ENCODE measurements at regions not wholly inside any gene's neighbourhood (a gene's known extent, or its start where the extent isn't known, plus 50 kb on each side); places are given as distances from the start of the nearest gene placed in this dataset.

- DNase-seq (ENCODE audit: low spot score): no peak
- Mint-ChIP-seq H3K27me3 (ENCODE audit: unreplicated experiment) (no peaks in the 10 kb centered on the region), H3K4me1 (ENCODE audit: unreplicated experiment) (peaks cover 15% of the 10 kb centered on the region), H3K27ac (ENCODE audit: unreplicated experiment) (no peak overlapping the region), H3K4me3 (ENCODE audit: unreplicated experiment) (no peak overlapping the region), H3K9me3 (ENCODE audit: unreplicated experiment) (no peaks in the 10 kb centered on the region), H3K36me3 (ENCODE audit: low read depth, unreplicated experiment) (no peaks in the 10 kb centered on the region)
- no peak for TF ChIP-seq CTCF (IDR thresholded peaks at IDR 0.05; ENCODE audit: unreplicated experiment)
Measured at GRCh38 chr3:151553888-151554287, 93.0 kb upstream of the IGSF10 start.

- peaks cover 15% of the 10 kb centered on the region for H3K4me1 Mint-ChIP-seq (ENCODE audit: unreplicated experiment)
- no peak overlapping the region for H3K4me3 Mint-ChIP-seq (ENCODE audit: unreplicated experiment)
- no peaks in the 10 kb centered on the region for H3K9me3 Mint-ChIP-seq (ENCODE audit: unreplicated experiment)
- H3K27me3 Mint-ChIP-seq (ENCODE audit: unreplicated experiment): no peaks in the 10 kb centered on the region
- no peak for DNase-seq (ENCODE audit: low spot score)
- H3K27ac Mint-ChIP-seq (ENCODE audit: unreplicated experiment): no peak overlapping the region
- TF ChIP-seq CTCF (IDR thresholded peaks at IDR 0.05; ENCODE audit: unreplicated experiment): no peak
- no peaks in the 10 kb centered on the region for H3K36me3 Mint-ChIP-seq (ENCODE audit: low read depth, unreplicated experiment)
Measured at GRCh38 chr3:151552589-151552988, 91.7 kb upstream of the IGSF10 start.

- H3K27ac Mint-ChIP-seq (ENCODE audit: unreplicated experiment): no peak overlapping the region
- no peaks in the 10 kb centered on the region for H3K36me3 Mint-ChIP-seq (ENCODE audit: low read depth, unreplicated experiment)
Measured at GRCh38 chr3:151550642-151551041, 89.8 kb upstream of the IGSF10 start.

GRCh38 chr3:151550025-151550618 lies 89.3 kb upstream of the IGSF10 start:
- no peaks in the 10 kb centered on the region for H3K27me3 Mint-ChIP-seq (ENCODE audit: unreplicated experiment)
- H3K9me3 Mint-ChIP-seq (ENCODE audit: unreplicated experiment): no peaks in the 10 kb centered on the region
- H3K36me3 Mint-ChIP-seq (ENCODE audit: low read depth, unreplicated experiment): no peaks in the 10 kb centered on the region
- no peak overlapping the region for H3K27ac Mint-ChIP-seq (ENCODE audit: unreplicated experiment)
- no peaks in the 10 kb centered on the region for H3K4me1 Mint-ChIP-seq (ENCODE audit: unreplicated experiment)
- no peak overlapping the region for H3K4me3 Mint-ChIP-seq (ENCODE audit: unreplicated experiment)
- TF ChIP-seq CTCF (IDR thresholded peaks at IDR 0.05; ENCODE audit: unreplicated experiment): no peak
- DNase-seq (ENCODE audit: low spot score): no peak

More at GRCh38 chr3:151550642-151551041, 89.8 kb upstream of the IGSF10 start:
- TF ChIP-seq CTCF (IDR thresholded peaks at IDR 0.05; ENCODE audit: unreplicated experiment): no peak
- no peak for DNase-seq (ENCODE audit: low spot score)
- no peaks in the 10 kb centered on the region for H3K27me3 Mint-ChIP-seq (ENCODE audit: unreplicated experiment)
- H3K9me3 Mint-ChIP-seq (ENCODE audit: unreplicated experiment): no peaks in the 10 kb centered on the region
- peaks cover 2% of the 10 kb centered on the region for H3K4me1 Mint-ChIP-seq (ENCODE audit: unreplicated experiment)
- no peak overlapping the region for H3K4me3 Mint-ChIP-seq (ENCODE audit: unreplicated experiment)

GRCh38 chr3:151548195-151548594 lies 87.3 kb upstream of the IGSF10 start:
- Mint-ChIP-seq H3K9me3 (ENCODE audit: unreplicated experiment) (no peaks in the 10 kb centered on the region), H3K27ac (ENCODE audit: unreplicated experiment) (no peak overlapping the region), H3K4me3 (ENCODE audit: unreplicated experiment) (no peak overlapping the region), H3K36me3 (ENCODE audit: low read depth, unreplicated experiment) (no peaks in the 10 kb centered on the region), H3K27me3 (ENCODE audit: unreplicated experiment) (no peaks in the 10 kb centered on the region), H3K4me1 (ENCODE audit: unreplicated experiment) (peaks cover 8% of the 10 kb centered on the region)
- TF ChIP-seq CTCF (IDR thresholded peaks at IDR 0.05; ENCODE audit: unreplicated experiment): no peak
- no peak for DNase-seq (ENCODE audit: low spot score)

All from endothelial cell (in vitro differentiated cells).